DND-41 (cell line): ENCODE measurements at regions not wholly inside any gene's neighbourhood (a gene's known extent, or its start where the extent isn't known, plus 50 kb on each side); places are given as distances from the start of the nearest gene placed in this dataset.
"Not testable (repeated sequence)": the region's sequence is repeated elsewhere in the genome, so short reads cannot be mapped to it uniquely, and the experiment has no call there.

Source experiments
- ATAC-seq: fragments of 200-7000 bp; cut with Tn5 transposase; 3 replicates; pipeline ENCODE4 v1.9.1; 2021; ENCODE audit warnings: low read depth; ENCODE audit not compliant: insufficient read depth
- DNase-seq: peaks from one replicate; pipeline ENCODE4 v3.0.0-alpha.2; 2020
- H2AFZ ChIP-seq: 2 replicates; pipeline ENCODE4 v1.6.0; 2012; ENCODE audit warnings: low read depth, low read length
- H3K27ac ChIP-seq: 2 replicates; pipeline ENCODE4 v1.5.1; 2012; ENCODE audit warnings: low read length, inconsistent platforms
- H3K27me3 ChIP-seq: fragments of 200-600 bp; sonication (generic); 2 replicates; pipeline ENCODE4 v1.6.0; 2012; ENCODE audit warnings: low read length, mild to moderate bottlenecking, inconsistent platforms; ENCODE audit not compliant: insufficient read depth, poor library complexity
- H3K36me3 ChIP-seq: 2 replicates; pipeline ENCODE4 v1.5.1; 2012; ENCODE audit warnings: low read length, inconsistent platforms; ENCODE audit not compliant: insufficient read depth
- H3K4me1 ChIP-seq: 2 replicates; pipeline ENCODE4 v1.5.1; 2012; ENCODE audit warnings: mild to moderate bottlenecking, low read length; ENCODE audit not compliant: insufficient read depth
- H3K4me2 ChIP-seq: 2 replicates; pipeline ENCODE4 v1.6.0; 2012; ENCODE audit warnings: mild to moderate bottlenecking, moderate library complexity, low read length, inconsistent platforms; ENCODE audit not compliant: insufficient read depth
- H3K4me3 ChIP-seq, 2 experiments: fragments of 200-600 bp in 1 of 2; shearing (Covaris generic) in 1 of 2; 2 replicates each; pipeline ENCODE4 v1.5.1; 2012 to 2016; ENCODE audit warnings: inconsistent platforms in 2 of 2, low read length in 2 of 2, mild to moderate bottlenecking in 2 of 2, low read depth in 1 of 2, moderate library complexity in 1 of 2
- H3K79me2 ChIP-seq: 2 replicates; pipeline ENCODE4 v1.6.0; 2012; ENCODE audit warnings: low read length, inconsistent platforms; ENCODE audit not compliant: insufficient read depth
- H3K9ac ChIP-seq: 2 replicates; pipeline ENCODE4 v1.6.0; 2012; ENCODE audit warnings: low read depth, mild to moderate bottlenecking, inconsistent platforms, low read length, moderate library complexity
- H3K9me3 ChIP-seq: 2 replicates; pipeline ENCODE4 v1.5.1; 2012; ENCODE audit warnings: low read length, moderate library complexity, mild to moderate bottlenecking, inconsistent platforms; ENCODE audit not compliant: insufficient read depth, severe bottlenecking
- H4K20me1 ChIP-seq: 2 replicates; pipeline ENCODE4 v1.6.0; 2012; ENCODE audit warnings: low read length; ENCODE audit not compliant: insufficient read depth
- CTCF ChIP-seq: IDR thresholded peaks from 2 replicates; pipeline ENCODE4 v1.5.1; 2012; ENCODE audit warnings: borderline replicate concordance, low read length, moderate library complexity, mild to moderate bottlenecking; ENCODE audit not compliant: poor library complexity, severe bottlenecking; ENCODE audit errors: extremely low read depth
- EZH2 ChIP-seq: IDR thresholded peaks from 3 replicates; pipeline ENCODE4 v1.6.1; 2012; ENCODE audit warnings: borderline replicate concordance, low read depth, mild to moderate bottlenecking, moderate library complexity, low read length, inconsistent platforms; ENCODE audit not compliant: severe bottlenecking

GRCh38 chr12:29888777-29889176, 105.0 kb upstream of the TMTC1 start:
- DNase-seq (no peak), ATAC-seq (no peak)
- H4K20me1 ChIP-seq, result no peaks in the 10 kb centered on the region
- no peaks in the 10 kb centered on the region for H3K9me3 ChIP-seq
- no peak overlapping the region for H2AFZ ChIP-seq
- H3K4me2 ChIP-seq, result no peak overlapping the region
- no peaks in the 10 kb centered on the region for H3K79me2 ChIP-seq
- no peaks in the 10 kb centered on the region for H3K4me1 ChIP-seq
- H3K36me3 ChIP-seq, result no peaks in the 10 kb centered on the region
- H3K9ac ChIP-seq, result no peak overlapping the region
- no peak for TF ChIP-seq CTCF
- H3K4me3 ChIP-seq, result no peak overlapping the region
- no peaks in the 10 kb centered on the region for H3K27me3 ChIP-seq
- no peak overlapping the region for H3K27ac ChIP-seq

- not testable (repeated sequence) for H2AFZ ChIP-seq, H3K36me3 ChIP-seq, H3K27me3 ChIP-seq, H3K4me1 ChIP-seq, H3K9ac ChIP-seq, ATAC-seq, H3K27ac ChIP-seq, H3K4me2 ChIP-seq, H3K9me3 ChIP-seq, DNase-seq, H3K4me3 ChIP-seq, H4K20me1 ChIP-seq, H3K79me2 ChIP-seq
Observed at GRCh38 chr12:29884957-29885356, 101.2 kb upstream of the TMTC1 start.

DNA sequence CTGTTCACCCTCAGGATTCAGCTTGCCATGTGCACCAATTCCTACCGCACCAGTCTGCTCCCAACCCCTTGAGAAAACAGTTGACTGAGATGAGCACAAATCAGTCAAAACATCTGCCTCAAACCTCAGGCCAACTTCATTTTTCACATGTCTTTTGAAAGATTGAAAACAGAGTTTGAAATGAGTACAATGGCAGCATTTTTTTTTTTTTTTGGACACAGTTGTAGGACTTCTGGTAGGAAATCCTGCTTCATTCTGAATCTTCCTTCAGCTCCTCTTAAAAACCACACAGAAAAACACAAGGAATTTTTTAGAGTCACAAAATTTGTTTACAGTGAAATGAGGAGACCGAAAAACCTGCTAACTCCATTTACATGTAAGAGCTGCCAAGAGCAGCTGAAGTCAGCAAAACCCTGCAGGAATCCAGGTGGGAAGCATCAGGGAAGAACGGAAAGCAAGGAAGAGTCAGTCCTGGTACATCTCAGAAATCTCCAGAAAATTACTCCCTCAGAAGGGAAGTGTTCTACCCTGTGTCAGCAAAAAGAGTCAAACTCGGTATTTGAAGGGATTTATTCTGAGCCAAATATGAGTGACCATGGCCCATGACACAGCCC, 100.3 kb upstream of the TMTC1 start:
- Histone ChIP-seq H3K4me3 (no peak overlapping the region), H3K27me3 (no peaks in the 10 kb centered on the region), H3K4me2 (no peak overlapping the region), H4K20me1 (no peaks in the 10 kb centered on the region), H3K4me1 (no peaks in the 10 kb centered on the region), H3K9ac (no peak overlapping the region), H3K9me3 (no peaks in the 10 kb centered on the region), H3K36me3 (no peaks in the 10 kb centered on the region), H3K79me2 (no peaks in the 10 kb centered on the region), H2AFZ (no peak overlapping the region), H3K27ac (no peak overlapping the region)
- TF ChIP-seq EZH2 (no peak), CTCF (no peak)
- ATAC-seq, result no peak
- no peak for DNase-seq

- Histone ChIP-seq H3K9ac (no peak overlapping the region), H3K36me3 (no peaks in the 10 kb centered on the region), H3K4me2 (no peak overlapping the region), H3K27ac (no peak overlapping the region), H3K79me2 (no peaks in the 10 kb centered on the region), H3K27me3 (no peaks in the 10 kb centered on the region), H3K4me1 (no peaks in the 10 kb centered on the region), H2AFZ (no peak overlapping the region), H4K20me1 (no peaks in the 10 kb centered on the region), H3K9me3 (no peaks in the 10 kb centered on the region), H3K4me3 (no peak overlapping the region)
- DNase-seq (no peak), ATAC-seq (no peak)
- no peak for TF ChIP-seq CTCF
- no peak for TF ChIP-seq EZH2
Observed at GRCh38 chr12:29883525-29883924, 99.8 kb upstream of the TMTC1 start.
